Hematopoietic multipotent progenitor cell treated with erythropoietin and hydrocortisone succinate and interleukin-3 and kit ligand, for 6 days (in vitro differentiated cells): ENCODE measurements at regions not wholly inside any gene's neighbourhood (a gene's known extent, or its start where the extent isn't known, plus 50 kb on each side); places are given as distances from the start of the nearest gene placed in this dataset.
"Not testable (repeated sequence)": the region's sequence is repeated elsewhere in the genome, so short reads cannot be mapped to it uniquely, and the experiment has no call there.

ENCODE experiments used
- DNase-seq: peaks from one replicate; pipeline ENCODE4 v3.0.0-alpha.2; 2015

GRCh38 chrX:35622601-35623000 lies 175.5 kb upstream of the MAGEB16 start:
- DNase-seq, result no peak

- DNase-seq, result no peak
These were observed 172.4 kb upstream of the MAGEB16 start for GRCh38 chrX:35625714-35626113.

DNA sequence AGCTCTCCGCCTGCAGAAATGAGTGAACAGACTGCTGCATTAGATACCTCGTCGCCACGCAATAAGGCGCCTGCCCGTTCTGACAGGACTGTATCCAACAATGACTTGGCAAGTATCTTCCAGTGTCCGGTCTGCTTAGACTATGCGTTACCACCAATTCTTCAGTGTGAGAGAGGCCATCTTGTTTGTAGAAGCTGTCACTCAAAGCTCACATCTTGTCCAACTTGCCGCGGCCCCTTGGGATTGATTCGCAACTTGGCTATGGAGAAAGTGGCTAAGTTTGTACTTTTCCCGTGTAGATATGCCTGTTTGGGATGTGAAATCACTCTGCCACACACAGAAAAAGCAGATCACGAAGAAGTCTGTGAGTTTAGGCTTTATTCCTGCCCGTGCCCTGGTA lies 172.0 kb upstream of the MAGEB16 start:
- no peak for DNase-seq

GRCh38 chrX:35635971-35636370 lies 162.2 kb upstream of the MAGEB16 start:
- not testable (repeated sequence) for DNase-seq

GRCh38 chrX:35664833-35665232 lies 133.3 kb upstream of the MAGEB16 start:
- DNase-seq, result no peak

- no peak for DNase-seq
These were observed 132.8 kb upstream of the MAGEB16 start for GRCh38 chrX:35665311-35665710.

DNA sequence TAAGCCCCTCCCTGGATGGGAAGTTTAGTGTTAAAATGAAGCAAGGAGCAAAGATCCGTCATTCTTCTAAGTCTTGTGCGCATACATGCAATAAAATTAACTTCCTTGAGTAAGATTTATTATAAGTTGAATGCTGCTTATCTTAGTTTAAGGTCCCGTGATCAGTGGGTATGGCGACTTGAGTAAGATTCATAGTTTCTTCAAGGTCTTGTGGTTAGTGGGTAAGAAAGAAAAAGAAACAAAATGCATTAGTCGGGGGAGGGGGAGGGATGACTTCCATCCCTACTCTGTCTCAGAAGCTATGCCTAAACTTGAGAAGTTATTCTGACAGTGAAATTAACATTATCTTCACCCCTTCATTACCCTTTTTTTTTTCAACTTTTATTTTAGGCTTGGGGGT lies 127.3 kb upstream of the MAGEB16 start:
- no peak for DNase-seq

DNA sequence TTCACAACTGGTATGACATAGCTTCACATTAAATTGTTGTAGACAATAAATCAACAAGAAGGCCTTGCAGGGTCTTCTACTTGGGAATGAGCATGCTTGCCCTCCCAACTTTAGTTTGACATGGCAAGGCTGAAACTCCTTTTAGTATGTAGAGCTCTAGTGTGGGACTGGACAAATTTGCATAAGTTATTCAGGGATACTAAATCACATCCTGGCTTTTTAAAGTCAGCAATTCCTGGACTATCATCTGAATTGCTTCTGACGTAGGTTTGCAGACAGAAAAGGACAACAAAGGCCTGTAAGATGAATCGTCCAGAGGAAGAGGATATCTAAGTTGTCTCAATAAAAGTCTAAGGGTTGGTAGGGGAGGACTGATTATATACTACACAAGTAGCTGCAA lies 123.0 kb upstream of the MAGEB16 start:
- no peak for DNase-seq

GRCh38 chrX:35680940-35681346 lies 117.2 kb upstream of the MAGEB16 start:
- DNase-seq, result no peak

GRCh38 chrX:35682476-35682875 lies 115.7 kb upstream of the MAGEB16 start:
- DNase-seq, result no peak

GRCh38 chrX:35696760-35697234 lies 101.3 kb upstream of the MAGEB16 start:
- no peak for DNase-seq

GRCh38 chrX:35699642-35700041 lies 98.5 kb upstream of the MAGEB16 start:
- peak; percentile 55 for DNase-seq

DNA sequence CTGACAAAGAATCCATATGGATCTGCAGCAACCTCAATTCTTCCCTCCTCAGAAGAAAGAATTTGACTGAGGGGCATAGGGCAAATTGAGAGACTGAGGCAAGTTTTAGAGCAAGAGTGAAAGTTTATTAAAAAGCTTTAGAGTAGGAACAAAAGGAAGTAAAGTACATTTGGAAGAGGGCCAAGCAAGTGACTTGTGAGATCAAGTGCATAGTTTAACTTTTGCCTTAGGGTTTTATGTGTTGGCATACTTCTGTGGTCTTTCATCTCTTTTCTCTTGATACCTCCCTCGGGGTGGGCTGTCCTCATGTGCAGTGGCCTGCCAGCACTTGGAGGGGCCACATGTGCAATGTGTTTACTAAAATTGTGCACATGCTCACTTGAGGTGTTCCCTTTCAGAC lies 98.0 kb upstream of the MAGEB16 start:
- DNase-seq, result peak; percentile 2

DNA sequence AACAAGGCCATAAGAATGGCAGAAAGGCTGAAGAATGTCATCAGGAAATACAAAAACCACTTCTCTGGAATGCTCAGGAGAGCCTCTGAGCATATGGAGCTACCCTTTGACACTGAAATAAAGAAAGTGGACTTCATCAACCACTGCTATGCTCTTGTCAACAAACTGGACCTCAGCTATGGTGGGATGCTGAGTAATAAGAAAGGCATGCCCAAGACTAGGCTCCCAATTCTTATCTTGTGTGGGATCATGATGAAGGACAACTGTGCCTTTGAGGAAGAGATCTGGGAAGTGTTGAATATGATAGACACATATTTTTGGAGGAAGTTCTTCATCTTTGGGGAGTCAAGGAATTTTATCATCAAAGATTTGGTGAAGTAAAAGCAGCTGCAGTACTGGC lies 86.9 kb upstream of the MAGEB16 start:
- no peak for DNase-seq

DNA sequence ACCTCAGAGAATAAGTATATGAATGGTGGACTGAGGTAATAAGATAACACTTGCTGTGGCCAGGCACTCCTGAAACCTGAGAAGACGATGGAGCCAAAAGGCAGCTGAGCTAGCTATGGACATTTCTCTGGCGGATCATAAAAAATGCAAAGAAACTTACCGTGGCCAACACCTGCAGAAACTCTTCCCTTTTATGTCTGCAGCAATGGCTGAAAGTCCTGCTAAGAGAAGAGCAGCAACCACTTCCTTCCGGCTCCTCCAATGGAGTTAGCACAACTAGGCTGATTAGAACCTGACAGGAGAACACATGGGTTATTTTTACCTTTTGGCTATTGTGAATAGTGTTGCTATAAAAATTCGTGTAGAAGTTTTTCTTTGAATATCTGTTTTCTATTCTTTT lies 76.0 kb upstream of the MAGEB16 start:
- no peak for DNase-seq

GRCh38 chrX:35726176-35726575 lies 72.0 kb upstream of the MAGEB16 start:
- DNase-seq, result peak; percentile 35

GRCh38 chrX:35728481-35728880 lies 69.7 kb upstream of the MAGEB16 start:
- DNase-seq, result no peak

- no peak for DNase-seq
These were observed 64.3 kb upstream of the MAGEB16 start for GRCh38 chrX:35733879-35734278.

- DNase-seq, result no peak
These were observed 57.0 kb upstream of the MAGEB16 start for GRCh38 chrX:35741142-35741541.

- no peak for DNase-seq
These were observed 54.8 kb upstream of the MAGEB16 start for GRCh38 chrX:35743331-35743730.
